ENCODE measurements at regions not wholly inside any gene's neighbourhood (a gene's known extent, or its start where the extent isn't known, plus 50 kb on each side); places are given as distances from the start of the nearest gene placed in this dataset.

GRCh38 chr3:166489826-166490225 is 652.6 kb upstream of the BCHE start:
- H3K27ac ChIP-seq, result no peak overlapping the region
- POLR2A ChIA-PET (ENCODE audit: low non-redundant PET), result no interaction called here
- CTCF ChIA-PET, result no interaction called here
- no peak for TF ChIP-seq CTCF (conservative IDR thresholded peaks at IDR 0.05; ENCODE audit: low read depth)
- no peak for DNase-seq (ENCODE audit: low spot score)

GRCh38 chr3:166488977-166489672 is 651.9 kb upstream of the BCHE start:
- TF ChIP-seq CTCF (conservative IDR thresholded peaks at IDR 0.05; ENCODE audit: low read depth), result no peak

GRCh38 chr3:166484470-166484869 is 647.2 kb upstream of the BCHE start:
- H3K27ac ChIP-seq, result no peak overlapping the region
- ChIA-PET POLR2A (ENCODE audit: low non-redundant PET) (no interaction called here), CTCF (no interaction called here)
- no peak for TF ChIP-seq CTCF (conservative IDR thresholded peaks at IDR 0.05; ENCODE audit: low read depth)
- no peak for DNase-seq (ENCODE audit: low spot score)

More at GRCh38 chr3:166488977-166489672, 651.9 kb upstream of the BCHE start:
- no peak overlapping the region for H3K27ac ChIP-seq
- no peak for DNase-seq (ENCODE audit: low spot score)
- ChIA-PET CTCF (interaction anchor here (0.9 kb wide), 1 partner anchor 171 kb away, joined by 3 read pairs; no protein-coding TSS in a partner anchor), POLR2A (ENCODE audit: low non-redundant PET) (interaction anchor here (0.5 kb wide), 1 partner anchor 163 kb away, joined by 4 read pairs; no protein-coding TSS in a partner anchor)

- no peak for DNase-seq (ENCODE audit: low spot score)
- ChIA-PET CTCF (no interaction called here), POLR2A (ENCODE audit: low non-redundant PET) (no interaction called here)
- no peak for TF ChIP-seq CTCF (conservative IDR thresholded peaks at IDR 0.05; ENCODE audit: low read depth)
- no peak overlapping the region for H3K27ac ChIP-seq
Measured at GRCh38 chr3:166481340-166481739, 644.1 kb upstream of the BCHE start.

- POLR2A ChIA-PET (ENCODE audit: low non-redundant PET), result no interaction called here
- no peak overlapping the region for H3K27ac ChIP-seq
- CTCF ChIA-PET, result interaction anchor here (0.6 to 0.7 kb wide), 2 partner anchors 209 to 809 kb away, joined by 3 read pairs; no protein-coding TSS in a partner anchor
- no peak for DNase-seq (ENCODE audit: low spot score)
- TF ChIP-seq CTCF (conservative IDR thresholded peaks at IDR 0.05; ENCODE audit: low read depth), result no peak
Measured at GRCh38 chr3:166478356-166478755, 641.1 kb upstream of the BCHE start.

GRCh38 chr3:166473501-166473900 is 636.3 kb upstream of the BCHE start:
- POLR2A ChIA-PET (ENCODE audit: low non-redundant PET), result no interaction called here
- CTCF ChIA-PET, result interaction anchor here (0.6 kb wide), 1 partner anchor 222 kb away, joined by 8 read pairs; no protein-coding TSS in a partner anchor
- TF ChIP-seq CTCF (conservative IDR thresholded peaks at IDR 0.05; ENCODE audit: low read depth), result no peak
- no peak for DNase-seq (ENCODE audit: low spot score)
- H3K27ac ChIP-seq, result no peak overlapping the region

Data from RWPE1 (cell line).